GM12872 (cell line): ENCODE measurements at regions not wholly inside any gene's neighbourhood (a gene's known extent, or its start where the extent isn't known, plus 50 kb on each side); places are given as distances from the start of the nearest gene placed in this dataset.

Source experiments
- CTCF ChIP-seq: IDR thresholded peaks from 3 replicates; pipeline ENCODE4 v1.5.1; 2011; ENCODE audit warnings: low read depth, mild to moderate bottlenecking, low read length, moderate library complexity; ENCODE audit not compliant: insufficient read depth

- TF ChIP-seq CTCF: no peak
Measured at GRCh38 chr5:77157732-77158532, 52.5 kb upstream of the PDE8B start.

- TF ChIP-seq CTCF: no peak
Measured at GRCh38 chr5:77156379-77156778, 54.1 kb upstream of the PDE8B start.

- no peak for TF ChIP-seq CTCF
Measured at GRCh38 chr5:77155179-77155785, 55.2 kb upstream of the PDE8B start.

GRCh38 chr5:77152441-77152840 lies 58.0 kb upstream of the PDE8B start:
- TF ChIP-seq CTCF: no peak

GRCh38 chr5:77151501-77151900 lies 59.0 kb upstream of the PDE8B start:
- TF ChIP-seq CTCF: no peak

GRCh38 chr5:77146896-77147295 lies 59.8 kb upstream of the ZBED3 start:
- TF ChIP-seq CTCF: no peak

- no peak for TF ChIP-seq CTCF
Measured at GRCh38 chr5:77145666-77146065, 58.6 kb upstream of the ZBED3 start.
